ENCODE measurements at regions not wholly inside any gene's neighbourhood (a gene's known extent, or its start where the extent isn't known, plus 50 kb on each side); places are given as distances from the start of the nearest gene placed in this dataset.
A peak's percentile ranks its signal among the peaks of the same experiment; 100 is the strongest.

DNA sequence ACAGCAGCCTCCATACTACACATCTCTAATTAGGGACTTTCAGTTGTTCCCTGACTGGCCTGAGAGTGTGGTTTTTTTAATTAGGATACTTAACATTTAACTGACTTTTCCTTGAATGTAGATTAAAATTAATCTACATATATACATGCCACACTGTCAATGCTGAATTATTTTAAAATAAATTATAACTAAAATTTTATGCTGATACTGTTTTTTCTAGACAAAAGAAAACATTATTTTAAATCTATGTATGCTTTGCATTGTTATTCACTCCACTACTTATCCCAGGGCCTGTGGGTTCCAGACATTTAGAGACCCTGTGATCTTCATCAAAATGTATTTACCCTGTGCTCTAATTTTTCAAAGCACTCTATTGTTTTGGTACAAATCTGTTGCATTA lies 496.0 kb upstream of the MAP2 start:
- no peak for DNase-seq (ENCODE audit: low read depth)
- TF ChIP-seq, protein P1, sequence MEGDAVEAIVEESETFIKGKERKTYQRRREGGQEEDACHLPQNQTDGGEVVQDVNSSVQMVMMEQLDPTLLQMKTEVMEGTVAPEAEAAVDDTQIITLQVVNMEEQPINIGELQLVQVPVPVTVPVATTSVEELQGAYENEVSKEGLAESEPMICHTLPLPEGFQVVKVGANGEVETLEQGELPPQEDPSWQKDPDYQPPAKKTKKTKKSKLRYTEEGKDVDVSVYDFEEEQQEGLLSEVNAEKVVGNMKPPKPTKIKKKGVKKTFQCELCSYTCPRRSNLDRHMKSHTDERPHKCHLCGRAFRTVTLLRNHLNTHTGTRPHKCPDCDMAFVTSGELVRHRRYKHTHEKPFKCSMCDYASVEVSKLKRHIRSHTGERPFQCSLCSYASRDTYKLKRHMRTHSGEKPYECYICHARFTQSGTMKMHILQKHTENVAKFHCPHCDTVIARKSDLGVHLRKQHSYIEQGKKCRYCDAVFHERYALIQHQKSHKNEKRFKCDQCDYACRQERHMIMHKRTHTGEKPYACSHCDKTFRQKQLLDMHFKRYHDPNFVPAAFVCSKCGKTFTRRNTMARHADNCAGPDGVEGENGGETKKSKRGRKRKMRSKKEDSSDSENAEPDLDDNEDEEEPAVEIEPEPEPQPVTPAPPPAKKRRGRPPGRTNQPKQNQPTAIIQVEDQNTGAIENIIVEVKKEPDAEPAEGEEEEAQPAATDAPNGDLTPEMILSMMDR (conservative IDR thresholded peaks at IDR 0.05; ENCODE audit: low read depth, low read length), result no peak
- H3K4me3 ChIP-seq (ENCODE audit: low read depth, low read length), result no peak overlapping the region

DNA sequence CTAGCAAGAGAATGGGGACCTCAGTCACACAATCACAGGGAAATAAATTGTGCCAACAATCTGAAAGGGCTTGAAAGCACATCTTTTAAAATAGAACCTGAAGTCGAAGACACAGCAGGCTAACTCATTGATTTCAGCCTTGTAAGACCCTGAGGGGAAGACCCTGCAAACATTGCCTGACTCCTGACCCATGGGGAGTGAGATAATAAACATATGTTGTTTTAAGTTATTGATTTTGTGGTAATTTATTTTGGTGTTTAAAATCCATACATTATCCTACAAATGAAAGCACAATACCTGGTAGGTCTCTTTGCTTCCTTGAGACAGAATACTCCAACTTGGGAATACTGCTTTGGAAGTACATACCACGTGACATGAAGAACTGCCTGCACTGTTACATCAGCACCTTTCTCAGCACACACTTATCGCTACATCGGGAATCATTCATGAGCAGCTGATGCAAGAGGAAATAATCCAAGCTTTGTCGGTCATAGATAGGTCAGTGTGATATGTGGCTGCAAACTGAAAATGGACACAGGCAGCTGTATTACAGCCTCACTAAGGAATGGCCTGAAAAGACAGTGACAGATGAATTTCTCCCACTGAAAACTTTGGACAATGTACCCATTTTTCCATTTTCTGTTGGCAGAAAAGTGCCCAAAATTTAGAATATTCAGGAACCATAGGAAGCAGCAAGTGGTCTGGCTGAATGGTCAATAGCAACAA lies 494.5 kb upstream of the MAP2 start:
- no peak for DNase-seq (ENCODE audit: low read depth)
- H3K4me3 ChIP-seq (ENCODE audit: low read depth, low read length), result no peak overlapping the region
- TF ChIP-seq, protein P1 (conservative IDR thresholded peaks at IDR 0.05; ENCODE audit: low read depth, low read length), result no peak

DNA sequence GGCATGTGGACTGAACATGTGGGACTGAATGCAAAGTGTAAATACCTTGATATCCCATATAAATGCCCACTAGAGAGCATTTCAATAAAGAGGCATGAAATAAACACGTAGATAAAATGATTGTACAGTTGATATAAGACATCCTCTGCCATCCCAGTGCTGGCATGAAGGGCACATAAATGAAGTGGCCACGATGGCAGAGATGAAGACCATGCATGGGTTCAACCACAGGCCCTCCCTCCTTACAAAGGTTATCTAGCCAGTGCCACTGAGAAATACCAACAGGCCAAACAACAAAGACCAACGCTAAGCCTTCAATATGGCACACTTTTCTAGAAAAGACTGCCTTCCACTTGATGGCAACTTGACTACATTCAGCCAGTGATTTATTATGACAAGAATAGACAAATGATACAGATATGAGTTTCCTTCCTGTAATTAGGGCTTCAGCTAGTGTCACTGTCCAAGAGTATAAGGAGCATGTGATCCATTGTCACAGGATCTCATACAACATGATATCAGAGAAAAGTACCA lies 493.9 kb upstream of the MAP2 start:
- DNase-seq (ENCODE audit: low read depth), result no peak
- H3K4me3 ChIP-seq (ENCODE audit: low read depth, low read length), result no peak overlapping the region
- TF ChIP-seq, protein P1 (conservative IDR thresholded peaks at IDR 0.05; ENCODE audit: low read depth, low read length), result no peak

DNA sequence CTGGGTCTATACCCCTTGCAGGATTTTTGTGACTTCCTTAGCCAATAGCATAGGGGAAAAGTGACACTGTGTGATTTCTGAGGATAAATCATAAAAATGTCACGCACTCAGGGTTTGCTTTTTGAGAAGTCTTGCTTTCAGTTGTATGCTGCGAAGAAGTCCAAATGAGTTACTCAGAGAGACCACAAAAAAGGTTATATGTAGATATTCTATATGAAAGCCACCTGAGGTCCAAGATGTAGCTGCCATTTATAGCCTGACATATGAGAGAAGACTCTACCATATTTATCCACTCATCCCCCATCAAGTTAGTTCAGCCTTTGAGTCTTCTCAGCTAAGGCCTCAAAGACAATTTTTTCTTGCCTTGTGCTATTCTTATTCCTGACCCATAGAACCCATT lies 488.3 kb upstream of the MAP2 start:
- DNase-seq (ENCODE audit: low read depth), result no peak
- no peak overlapping the region for H3K4me3 ChIP-seq (ENCODE audit: low read depth, low read length)
- TF ChIP-seq, protein P1 (conservative IDR thresholded peaks at IDR 0.05; ENCODE audit: low read depth, low read length), result no peak

DNA sequence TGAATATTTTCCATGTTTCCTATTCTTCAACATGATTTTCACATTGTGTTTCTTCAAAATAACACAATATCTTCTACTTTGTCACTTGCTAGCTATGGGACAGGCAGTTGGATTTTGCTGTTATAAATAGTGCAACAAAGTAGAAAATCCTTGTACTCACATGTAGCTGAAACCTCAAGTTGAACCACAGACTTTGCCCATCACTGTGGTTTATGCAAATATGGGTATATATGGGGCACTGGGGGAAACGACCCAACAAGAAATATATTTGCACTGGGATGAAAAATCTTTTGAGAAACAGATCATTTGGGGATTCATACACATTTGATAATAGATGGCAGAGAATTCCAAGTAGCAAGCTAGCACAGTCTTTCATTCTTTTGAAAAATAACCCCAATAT lies 486.3 kb upstream of the MAP2 start:
- TF ChIP-seq, protein P1 (conservative IDR thresholded peaks at IDR 0.05; ENCODE audit: low read depth, low read length), result no peak
- no peak overlapping the region for H3K4me3 ChIP-seq (ENCODE audit: low read depth, low read length)
- no peak for DNase-seq (ENCODE audit: low read depth)

DNA sequence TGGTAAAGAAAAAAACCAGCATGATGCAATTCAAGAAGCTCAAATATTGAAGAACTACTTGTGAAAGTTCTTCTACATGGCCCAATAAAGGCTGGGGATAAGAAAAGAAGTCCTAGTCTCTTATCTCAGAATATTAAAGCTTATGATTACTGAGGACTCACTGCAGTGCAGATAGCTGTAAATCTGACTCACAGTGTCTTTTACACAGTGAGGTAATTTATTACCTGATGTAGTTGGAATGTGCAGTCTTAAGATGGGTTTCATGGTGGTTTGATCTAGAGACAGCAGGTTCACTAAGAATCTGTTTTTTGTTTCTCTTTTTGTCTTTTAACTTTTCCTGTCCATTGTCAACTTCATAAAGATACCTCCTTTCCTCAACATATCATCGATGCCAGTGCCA lies 484.0 kb upstream of the MAP2 start:
- TF ChIP-seq, protein P1 (conservative IDR thresholded peaks at IDR 0.05; ENCODE audit: low read depth, low read length), result no peak
- no peak overlapping the region for H3K4me3 ChIP-seq (ENCODE audit: low read depth, low read length)
- DNase-seq (ENCODE audit: low read depth), result peak; percentile 40

DNA sequence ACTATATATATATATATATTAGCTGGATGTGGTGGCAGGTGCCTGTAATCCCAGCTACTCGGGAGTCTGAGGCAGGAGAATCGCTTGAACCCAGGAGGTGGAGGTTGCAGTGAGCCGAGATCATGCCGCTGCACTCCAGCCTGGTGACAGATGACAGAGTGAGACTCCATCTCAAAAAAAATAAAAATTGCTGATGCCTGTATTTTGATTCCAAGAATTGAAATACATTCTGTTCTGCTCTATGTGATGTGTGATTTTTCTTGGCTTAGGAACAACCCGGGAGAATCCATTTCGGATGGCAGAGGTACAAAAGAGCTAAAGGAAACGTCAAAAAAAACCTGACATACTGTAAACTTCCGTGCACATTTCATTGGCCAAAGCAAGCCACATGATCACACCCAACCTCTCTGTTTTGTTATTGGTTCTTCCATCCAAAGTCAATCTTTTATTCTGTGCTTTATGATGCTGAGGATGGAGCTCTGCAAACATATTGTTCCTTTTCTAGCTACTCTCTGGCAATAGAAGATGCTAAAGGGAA lies 478.1 kb upstream of the MAP2 start:
- no peak for DNase-seq (ENCODE audit: low read depth)
- H3K4me3 ChIP-seq (ENCODE audit: low read depth, low read length), result no peak overlapping the region
- TF ChIP-seq, protein P1 (conservative IDR thresholded peaks at IDR 0.05; ENCODE audit: low read depth, low read length), result no peak
